GM06990 (cell line): ENCODE measurements at regions not wholly inside any gene's neighbourhood (a gene's known extent, or its start where the extent isn't known, plus 50 kb on each side); places are given as distances from the start of the nearest gene placed in this dataset.

Source experiments
- DNase-seq: peaks from one replicate; pipeline ENCODE4 v3.0.0-alpha.2; 2011; ENCODE audit not compliant: insufficient read length; ENCODE audit errors: extremely low read depth
- H3K27me3 ChIP-seq: replicated peaks from 2 replicates; pipeline ENCODE4 v1.6.0; 2011; ENCODE audit warnings: low read length; ENCODE audit not compliant: control insufficient read depth, insufficient read depth
- H3K36me3 ChIP-seq: 2 replicates; pipeline ENCODE4 v1.5.1; 2011; ENCODE audit warnings: low read length; ENCODE audit not compliant: control insufficient read depth, insufficient read depth
- H3K4me3 ChIP-seq: replicated peaks from 2 replicates; pipeline ENCODE4 v1.5.1; 2011; ENCODE audit warnings: low read depth, mild to moderate bottlenecking, control low read depth, low read length
- CTCF ChIP-seq: IDR thresholded peaks from 2 replicates; pipeline ENCODE4 v1.5.1; 2011; ENCODE audit warnings: low read length, control low read depth, mild to moderate bottlenecking, inconsistent platforms; ENCODE audit not compliant: insufficient read depth, poor library complexity, severe bottlenecking

DNA sequence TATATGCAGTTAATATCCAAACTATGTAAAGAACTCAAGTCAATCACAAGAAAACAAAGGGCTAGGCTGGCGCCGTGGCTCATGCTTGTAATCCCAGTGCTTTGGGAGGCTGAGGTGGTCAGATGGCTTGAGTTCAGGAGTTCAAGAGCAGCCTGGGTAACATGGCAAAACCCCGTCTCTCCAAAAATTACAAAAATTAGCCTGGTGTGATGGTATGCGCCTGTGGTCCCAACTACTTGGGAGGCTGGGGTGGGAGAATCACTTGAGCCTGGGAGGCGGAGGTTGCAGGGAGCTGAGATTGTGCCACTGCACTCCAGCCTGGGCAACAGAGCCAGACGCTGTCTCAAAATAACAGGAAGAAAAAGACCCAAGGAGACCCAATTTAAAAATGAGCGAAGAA lies 91.9 kb upstream of the ALKAL2 start:
- Histone ChIP-seq H3K27me3 (no peaks in the 10 kb centered on the region), H3K4me3 (no peak overlapping the region), H3K36me3 (no peaks in the 10 kb centered on the region)
- TF ChIP-seq CTCF, result no peak
- no peak for DNase-seq

- no peak for DNase-seq
- Histone ChIP-seq H3K27me3 (no peaks in the 10 kb centered on the region), H3K36me3 (no peaks in the 10 kb centered on the region), H3K4me3 (no peak overlapping the region)
- TF ChIP-seq CTCF, result no peak
Observed at GRCh38 chr2:378364-378763, 90.5 kb upstream of the ALKAL2 start.

DNA sequence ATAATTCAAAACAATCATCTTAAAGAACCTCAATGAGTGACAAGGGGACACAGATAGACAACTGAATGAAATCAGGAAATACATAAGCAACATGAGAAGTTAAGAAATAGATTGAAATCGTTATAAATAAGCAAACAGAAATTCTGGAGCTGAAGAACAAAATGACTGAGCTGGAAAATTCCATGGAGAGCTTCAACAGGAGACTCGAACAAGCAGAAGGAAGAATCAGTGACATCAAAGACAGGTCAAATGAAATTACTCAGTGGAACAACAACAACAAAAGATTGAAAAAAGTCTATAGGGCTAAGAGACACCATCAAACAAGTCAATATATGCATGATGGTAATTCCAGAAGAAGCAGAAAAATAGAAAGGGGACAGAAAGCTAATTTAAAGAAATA lies 89.5 kb upstream of the ALKAL2 start:
- H3K4me3 ChIP-seq, result no peak overlapping the region
- H3K27me3 ChIP-seq, result no peaks in the 10 kb centered on the region
- no peaks in the 10 kb centered on the region for H3K36me3 ChIP-seq
- DNase-seq, result no peak
- TF ChIP-seq CTCF, result no peak

- Histone ChIP-seq H3K27me3 (no peaks in the 10 kb centered on the region), H3K4me3 (no peak overlapping the region), H3K36me3 (no peaks in the 10 kb centered on the region)
- no peak for TF ChIP-seq CTCF
- no peak for DNase-seq
Observed at GRCh38 chr2:375956-376307, 88.0 kb upstream of the ALKAL2 start.

GRCh38 chr2:375270-375955 lies 87.5 kb upstream of the ALKAL2 start:
- no peak for TF ChIP-seq CTCF
- H3K4me3 ChIP-seq, result no peak overlapping the region
- no peaks in the 10 kb centered on the region for H3K27me3 ChIP-seq
- DNase-seq, result no peak
- no peaks in the 10 kb centered on the region for H3K36me3 ChIP-seq

DNA sequence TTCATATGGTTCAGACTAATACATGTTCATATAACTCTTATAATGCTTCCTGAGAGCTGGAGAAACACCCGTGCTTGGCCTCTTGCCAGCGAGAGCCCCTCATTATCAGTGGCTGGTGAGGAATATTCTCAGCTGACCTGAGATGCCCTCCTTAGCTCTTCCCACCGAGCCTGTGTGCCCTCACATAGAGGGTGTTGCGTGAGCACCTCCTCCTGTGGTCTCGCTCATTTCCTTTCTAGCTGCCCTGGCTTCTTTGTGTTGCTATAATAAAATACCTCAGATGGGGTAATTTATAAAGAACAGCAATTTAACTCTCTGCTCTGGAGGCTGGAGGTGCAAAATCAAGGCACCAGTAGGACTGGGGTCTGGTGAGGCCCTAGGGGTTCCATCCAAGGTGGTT lies 80.5 kb upstream of the ALKAL2 start:
- Histone ChIP-seq H3K36me3 (no peaks in the 10 kb centered on the region), H3K4me3 (no peak overlapping the region), H3K27me3 (no peaks in the 10 kb centered on the region)
- no peak for TF ChIP-seq CTCF
- DNase-seq, result no peak
